ENCODE measurements at regions not wholly inside any gene's neighbourhood (a gene's known extent, or its start where the extent isn't known, plus 50 kb on each side); places are given as distances from the start of the nearest gene placed in this dataset.

DNA sequence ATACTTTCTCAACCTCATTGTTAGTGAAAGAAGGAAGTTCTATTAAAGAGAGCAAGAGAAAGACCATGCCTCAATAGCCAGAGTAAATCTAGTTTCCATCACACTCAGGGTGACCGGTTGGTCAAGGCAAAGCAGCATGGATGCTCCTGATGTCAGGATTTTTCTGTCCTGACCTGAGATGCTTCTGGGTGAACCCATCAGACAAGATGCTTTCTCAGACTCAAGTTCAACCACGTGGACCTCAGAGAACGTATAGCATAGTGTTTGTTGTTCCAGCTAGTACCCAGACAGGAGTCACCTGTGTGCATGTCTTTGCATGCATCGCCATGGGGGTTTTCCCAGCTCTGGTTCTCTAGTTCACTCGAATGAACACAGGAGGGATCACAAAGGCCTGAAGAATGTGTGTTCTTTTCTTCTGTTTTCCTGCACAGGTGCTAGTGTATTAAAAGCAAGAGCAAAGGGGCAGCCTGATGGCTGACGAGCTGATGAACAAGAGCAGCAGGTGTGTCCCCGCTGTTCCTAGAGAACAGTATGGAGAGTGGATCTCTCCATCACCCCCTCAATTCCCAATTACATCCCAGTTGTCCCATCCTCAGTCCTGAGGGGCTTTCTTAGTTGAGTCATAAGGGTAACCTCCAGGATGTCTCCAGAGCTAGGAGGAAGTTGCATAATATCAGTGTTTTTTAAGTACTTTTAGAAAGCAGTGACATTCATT is 110.5 kb upstream of the ENPP6 start (continued):
- peak; percentile 67 to 73; a peak in 2 of 4 replicates for TF ChIP-seq EP300 (IDR thresholded peaks at IDR 0.05; ENCODE audit: borderline replicate concordance in 1 of 2, control insufficient read depth in 1 of 2, low read depth in 2 of 2, low read length in 2 of 2)
- TF ChIP-seq STAT3 (IDR thresholded peaks at IDR 0.05; ENCODE audit: low read depth, low read length), result no peak
- TF ChIP-seq ATF7 (IDR thresholded peaks at IDR 0.05; ENCODE audit: low read depth), result 0 out of 2 replicates have a peak, but pooled peaks have one; percentile 57
- TF ChIP-seq POU2F2 (IDR thresholded peaks at IDR 0.05; ENCODE audit: borderline replicate concordance, low read depth, low read length), result peak; percentile 90
- TF ChIP-seq, protein P1, sequence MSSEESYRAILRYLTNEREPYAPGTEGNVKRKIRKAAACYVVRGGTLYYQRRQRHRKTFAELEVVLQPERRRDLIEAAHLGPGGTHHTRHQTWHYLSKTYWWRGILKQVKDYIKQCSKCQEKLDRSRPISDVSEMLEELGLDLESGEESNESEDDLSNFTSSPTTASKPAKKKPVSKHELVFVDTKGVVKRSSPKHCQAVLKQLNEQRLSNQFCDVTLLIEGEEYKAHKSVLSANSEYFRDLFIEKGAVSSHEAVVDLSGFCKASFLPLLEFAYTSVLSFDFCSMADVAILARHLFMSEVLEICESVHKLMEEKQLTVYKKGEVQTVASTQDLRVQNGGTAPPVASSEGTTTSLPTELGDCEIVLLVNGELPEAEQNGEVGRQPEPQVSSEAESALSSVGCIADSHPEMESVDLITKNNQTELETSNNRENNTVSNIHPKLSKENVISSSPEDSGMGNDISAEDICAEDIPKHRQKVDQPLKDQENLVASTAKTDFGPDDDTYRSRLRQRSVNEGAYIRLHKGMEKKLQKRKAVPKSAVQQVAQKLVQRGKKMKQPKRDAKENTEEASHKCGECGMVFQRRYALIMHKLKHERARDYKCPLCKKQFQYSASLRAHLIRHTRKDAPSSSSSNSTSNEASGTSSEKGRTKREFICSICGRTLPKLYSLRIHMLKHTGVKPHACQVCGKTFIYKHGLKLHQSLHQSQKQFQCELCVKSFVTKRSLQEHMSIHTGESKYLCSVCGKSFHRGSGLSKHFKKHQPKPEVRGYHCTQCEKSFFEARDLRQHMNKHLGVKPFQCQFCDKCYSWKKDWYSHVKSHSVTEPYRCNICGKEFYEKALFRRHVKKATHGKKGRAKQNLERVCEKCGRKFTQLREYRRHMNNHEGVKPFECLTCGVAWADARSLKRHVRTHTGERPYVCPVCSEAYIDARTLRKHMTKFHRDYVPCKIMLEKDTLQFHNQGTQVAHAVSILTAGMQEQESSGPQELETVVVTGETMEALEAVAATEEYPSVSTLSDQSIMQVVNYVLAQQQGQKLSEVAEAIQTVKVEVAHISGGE (CRISPR knock-in tag; IDR thresholded peaks at IDR 0.05), result no peak
- TF ChIP-seq FOXK2 (IDR thresholded peaks at IDR 0.05), result no peak
- no peak for TF ChIP-seq MYC (IDR thresholded peaks at IDR 0.05; ENCODE audit: insufficient read depth, insufficient read length, insufficient replicate concordance, low read length, severe bottlenecking)
- no peak for TF ChIP-seq PAX8 (IDR thresholded peaks at IDR 0.05)
- TF ChIP-seq ZBED1 (IDR thresholded peaks at IDR 0.05; ENCODE audit: borderline replicate concordance), result peak; percentile 83; the same call in 1 of the 2 replicates
- TF ChIP-seq BMI1 (IDR thresholded peaks at IDR 0.05; ENCODE audit: borderline replicate concordance), result no peak
- peak; percentile 97 to 98 for TF ChIP-seq IKZF2 (IDR thresholded peaks at IDR 0.05)
- no peak for TF ChIP-seq WRNIP1 (IDR thresholded peaks at IDR 0.05; ENCODE audit: borderline replicate concordance, low read depth, low read length)
- peak; percentile 86 for TF ChIP-seq RAD51 (IDR thresholded peaks at IDR 0.05)
- TF ChIP-seq KLF5 (IDR thresholded peaks at IDR 0.05; ENCODE audit: partially characterized antibody), result peak; percentile 17
- TF ChIP-seq, protein P2, sequence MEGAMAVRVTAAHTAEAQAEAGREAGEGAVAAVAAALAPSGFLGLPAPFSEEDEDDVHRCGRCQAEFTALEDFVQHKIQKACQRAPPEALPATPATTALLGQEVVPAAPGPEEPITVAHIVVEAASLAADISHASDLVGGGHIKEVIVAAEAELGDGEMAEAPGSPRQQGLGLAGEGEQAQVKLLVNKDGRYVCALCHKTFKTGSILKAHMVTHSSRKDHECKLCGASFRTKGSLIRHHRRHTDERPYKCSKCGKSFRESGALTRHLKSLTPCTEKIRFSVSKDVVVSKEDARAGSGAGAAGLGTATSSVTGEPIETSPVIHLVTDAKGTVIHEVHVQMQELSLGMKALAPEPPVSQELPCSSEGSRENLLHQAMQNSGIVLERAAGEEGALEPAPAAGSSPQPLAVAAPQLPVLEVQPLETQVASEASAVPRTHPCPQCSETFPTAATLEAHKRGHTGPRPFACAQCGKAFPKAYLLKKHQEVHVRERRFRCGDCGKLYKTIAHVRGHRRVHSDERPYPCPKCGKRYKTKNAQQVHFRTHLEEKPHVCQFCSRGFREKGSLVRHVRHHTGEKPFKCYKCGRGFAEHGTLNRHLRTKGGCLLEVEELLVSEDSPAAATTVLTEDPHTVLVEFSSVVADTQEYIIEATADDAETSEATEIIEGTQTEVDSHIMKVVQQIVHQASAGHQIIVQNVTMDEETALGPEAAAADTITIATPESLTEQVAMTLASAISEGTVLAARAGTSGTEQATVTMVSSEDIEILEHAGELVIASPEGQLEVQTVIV (IDR thresholded peaks at IDR 0.05; ENCODE audit: borderline replicate concordance, partially characterized antibody), result no peak
- no peak; the same call in 1 of the 2 replicates for TF ChIP-seq RB1 (IDR thresholded peaks at IDR 0.05; ENCODE audit: borderline replicate concordance)
- TF ChIP-seq, protein P3, sequence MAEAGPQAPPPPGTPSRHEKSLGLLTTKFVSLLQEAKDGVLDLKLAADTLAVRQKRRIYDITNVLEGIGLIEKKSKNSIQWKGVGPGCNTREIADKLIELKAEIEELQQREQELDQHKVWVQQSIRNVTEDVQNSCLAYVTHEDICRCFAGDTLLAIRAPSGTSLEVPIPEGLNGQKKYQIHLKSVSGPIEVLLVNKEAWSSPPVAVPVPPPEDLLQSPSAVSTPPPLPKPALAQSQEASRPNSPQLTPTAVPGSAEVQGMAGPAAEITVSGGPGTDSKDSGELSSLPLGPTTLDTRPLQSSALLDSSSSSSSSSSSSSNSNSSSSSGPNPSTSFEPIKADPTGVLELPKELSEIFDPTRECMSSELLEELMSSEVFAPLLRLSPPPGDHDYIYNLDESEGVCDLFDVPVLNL (IDR thresholded peaks at IDR 0.05; ENCODE audit: low read depth, low read length), result no peak
- TF ChIP-seq BHLHE40 (IDR thresholded peaks at IDR 0.05; ENCODE audit: borderline replicate concordance in 1 of 2, low read depth in 2 of 2, low read length in 1 of 2), result peak; percentile 71 to 72
- TF ChIP-seq ZNF384 (IDR thresholded peaks at IDR 0.05; ENCODE audit: borderline replicate concordance, low read depth, low read length), result no peak
- peak; percentile 62; the same call in 1 of the 2 replicates for TF ChIP-seq TAF1 (IDR thresholded peaks at IDR 0.05; ENCODE audit: borderline replicate concordance, low read depth, low read length)
